ENCODE measurements at regions not wholly inside any gene's neighbourhood (a gene's known extent, or its start where the extent isn't known, plus 50 kb on each side); places are given as distances from the start of the nearest gene placed in this dataset.

DNA sequence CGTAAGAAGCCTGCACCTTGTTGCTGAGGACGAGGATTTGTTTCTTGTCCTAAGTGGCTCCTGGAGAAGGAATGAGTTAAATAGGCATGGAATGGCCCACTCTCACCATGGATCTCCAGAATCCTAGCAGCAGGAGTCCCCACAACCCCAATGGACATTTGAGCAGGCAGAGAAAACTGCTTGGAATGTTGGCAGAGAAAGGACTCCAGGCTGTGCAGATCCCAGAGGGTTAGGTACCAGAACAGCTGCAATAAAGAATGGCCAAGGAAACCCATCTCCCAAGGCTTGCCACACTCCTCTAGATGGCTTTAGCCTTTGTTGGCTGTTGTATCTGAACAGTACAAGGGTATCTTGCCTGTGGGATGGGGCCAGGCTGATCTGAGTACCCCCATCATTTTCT is 1415.7 kb upstream of the ADGRB3 start:
- Histone ChIP-seq H3K27me3 (ENCODE audit: control insufficient read depth in 5 of 5, insufficient read depth in 4 of 5, low read length in 5 of 5) (no peaks in the 10 kb centered on the region), H3K9me3 (ENCODE audit: control insufficient read depth in 5 of 5, low read length in 5 of 5) (no peaks in the 10 kb centered on the region), H3K9ac (ENCODE audit: low read length in 5 of 5) (no peak overlapping the region), H3K27ac (ENCODE audit: low read depth, low read length) (no peak overlapping the region), H3K4me1 (ENCODE audit: control insufficient read depth in 5 of 5, insufficient read depth in 5 of 5, low read length in 5 of 5) (no peaks in the 10 kb centered on the region), H3K36me3 (ENCODE audit: control insufficient read depth in 5 of 5, insufficient read depth in 5 of 5, low read length in 5 of 5) (no peaks in the 10 kb centered on the region), H3K4me3 (ENCODE audit: low read depth in 1 of 5, low read length in 5 of 5) (no peak overlapping the region)

GRCh38 chr6:67212584-67212983 is 1422.5 kb upstream of the ADGRB3 start:
- no peaks in the 10 kb centered on the region for H3K4me1 ChIP-seq (ENCODE audit: control insufficient read depth in 5 of 5, insufficient read depth in 5 of 5, low read length in 5 of 5)
- no peaks in the 10 kb centered on the region for H3K9me3 ChIP-seq (ENCODE audit: control insufficient read depth in 5 of 5, low read length in 5 of 5)
- H3K36me3 ChIP-seq (ENCODE audit: control insufficient read depth in 5 of 5, insufficient read depth in 5 of 5, low read length in 5 of 5): no peaks in the 10 kb centered on the region
- no peak overlapping the region for H3K9ac ChIP-seq (ENCODE audit: low read length in 5 of 5)
- H3K27ac ChIP-seq (ENCODE audit: low read depth, low read length): no peak overlapping the region
- H3K4me3 ChIP-seq (ENCODE audit: low read depth in 1 of 5, low read length in 5 of 5): no peak overlapping the region
- no peaks in the 10 kb centered on the region for H3K27me3 ChIP-seq (ENCODE audit: control insufficient read depth in 5 of 5, insufficient read depth in 4 of 5, low read length in 5 of 5)

DNA sequence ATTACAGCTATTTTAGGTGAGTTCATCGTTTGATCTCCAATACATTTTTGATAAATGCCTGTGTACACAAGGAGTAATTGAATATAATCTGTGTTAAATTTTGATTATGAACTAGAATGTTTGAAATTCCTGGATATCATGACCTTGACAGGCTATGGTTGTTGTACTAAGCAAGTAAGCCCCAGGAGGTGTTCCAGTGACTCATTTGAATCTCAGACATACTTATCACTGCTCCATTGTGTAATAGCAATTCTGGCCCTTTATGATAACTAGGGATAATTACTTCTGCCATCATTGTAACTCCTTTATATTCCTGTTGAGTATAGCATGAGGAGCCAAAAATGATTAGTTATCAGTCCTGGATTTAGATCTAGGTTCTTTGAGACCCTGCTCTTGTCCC is 1424.6 kb upstream of the ADGRB3 start:
- H3K9me3 ChIP-seq (ENCODE audit: control insufficient read depth in 5 of 5, low read length in 5 of 5): no peaks in the 10 kb centered on the region

DNA sequence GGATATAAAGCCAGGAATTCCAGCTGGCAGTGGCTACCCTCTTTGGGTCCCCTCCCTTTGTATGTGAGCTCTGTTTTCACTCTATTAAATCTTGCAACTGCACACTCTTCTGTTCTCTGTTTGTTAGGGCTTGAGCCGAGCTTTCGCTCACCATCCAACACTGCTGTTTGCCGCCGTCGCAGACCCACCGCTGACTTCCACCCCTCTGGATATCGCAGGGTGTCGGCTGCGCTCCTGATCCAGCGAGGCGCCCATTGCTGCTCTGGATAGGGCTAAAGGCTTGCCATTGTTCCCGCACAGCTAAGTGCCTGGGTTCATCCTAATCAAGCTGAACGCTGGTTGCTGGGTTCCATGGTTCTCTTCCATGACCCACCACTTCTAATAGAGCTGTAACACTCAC is 1433.5 kb upstream of the ADGRB3 start:
- H3K36me3 ChIP-seq (ENCODE audit: control insufficient read depth in 5 of 5, insufficient read depth in 5 of 5, low read length in 5 of 5): no peaks in the 10 kb centered on the region
- no peak overlapping the region for H3K27ac ChIP-seq (ENCODE audit: low read depth, low read length)
- H3K27me3 ChIP-seq (ENCODE audit: control insufficient read depth in 5 of 5, insufficient read depth in 4 of 5, low read length in 5 of 5): no peaks in the 10 kb centered on the region
- H3K9me3 ChIP-seq (ENCODE audit: control insufficient read depth in 5 of 5, low read length in 5 of 5): peaks cover 0 to 15% (median 11%) of the 10 kb centered on the region in 5 donors
- H3K4me1 ChIP-seq (ENCODE audit: control insufficient read depth in 5 of 5, insufficient read depth in 5 of 5, low read length in 5 of 5): no peaks in the 10 kb centered on the region
- H3K4me3 ChIP-seq (ENCODE audit: low read depth in 1 of 5, low read length in 5 of 5): no peak overlapping the region
- H3K9ac ChIP-seq (ENCODE audit: low read length in 5 of 5): no peak overlapping the region

More for the DNA sequence above, 1424.6 kb upstream of the ADGRB3 start:
- Histone ChIP-seq H3K27me3 (ENCODE audit: control insufficient read depth in 5 of 5, insufficient read depth in 4 of 5, low read length in 5 of 5) (no peaks in the 10 kb centered on the region), H3K4me1 (ENCODE audit: control insufficient read depth in 5 of 5, insufficient read depth in 5 of 5, low read length in 5 of 5) (no peaks in the 10 kb centered on the region), H3K9ac (ENCODE audit: low read length in 5 of 5) (no peak overlapping the region), H3K27ac (ENCODE audit: low read depth, low read length) (no peak overlapping the region), H3K4me3 (ENCODE audit: low read depth in 1 of 5, low read length in 5 of 5) (no peak overlapping the region), H3K36me3 (ENCODE audit: control insufficient read depth in 5 of 5, insufficient read depth in 5 of 5, low read length in 5 of 5) (no peaks in the 10 kb centered on the region)

GRCh38 chr6:67200626-67201403 is 1434.3 kb upstream of the ADGRB3 start:
- no peak overlapping the region for H3K9ac ChIP-seq (ENCODE audit: low read length in 5 of 5)
- H3K9me3 ChIP-seq (ENCODE audit: control insufficient read depth in 5 of 5, low read length in 5 of 5): peaks cover 0 to 15% (median 11%) of the 10 kb centered on the region in 5 donors
- H3K36me3 ChIP-seq (ENCODE audit: control insufficient read depth in 5 of 5, insufficient read depth in 5 of 5, low read length in 5 of 5): no peaks in the 10 kb centered on the region
- no peak overlapping the region for H3K27ac ChIP-seq (ENCODE audit: low read depth, low read length)
- no peak overlapping the region for H3K4me3 ChIP-seq (ENCODE audit: low read depth in 1 of 5, low read length in 5 of 5)
- H3K27me3 ChIP-seq (ENCODE audit: control insufficient read depth in 5 of 5, insufficient read depth in 4 of 5, low read length in 5 of 5): no peaks in the 10 kb centered on the region
- H3K4me1 ChIP-seq (ENCODE audit: control insufficient read depth in 5 of 5, insufficient read depth in 5 of 5, low read length in 5 of 5): no peaks in the 10 kb centered on the region

DNA sequence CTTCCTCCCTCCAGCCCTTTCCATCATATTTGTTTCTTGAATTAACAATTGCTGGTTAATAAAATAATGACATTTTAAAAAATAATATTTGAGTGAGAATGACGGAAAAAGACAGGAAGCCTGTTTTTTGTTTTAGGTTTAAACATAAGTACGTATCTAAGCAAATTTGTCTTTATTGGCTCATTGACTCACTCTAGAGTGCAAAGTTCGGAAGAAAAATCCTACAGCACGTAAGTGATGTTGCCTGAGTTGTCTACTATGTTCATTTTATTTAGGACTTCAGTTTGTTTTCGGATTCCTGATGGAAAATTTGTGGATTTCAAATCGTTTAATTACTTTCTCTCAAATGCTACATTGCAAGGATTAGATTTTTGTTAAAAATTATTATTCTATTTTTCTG is 1435.7 kb upstream of the ADGRB3 start:
- Histone ChIP-seq H3K9ac (ENCODE audit: low read length in 5 of 5) (no peak overlapping the region), H3K4me3 (ENCODE audit: low read depth in 1 of 5, low read length in 5 of 5) (no peak overlapping the region), H3K4me1 (ENCODE audit: control insufficient read depth in 5 of 5, insufficient read depth in 5 of 5, low read length in 5 of 5) (no peaks in the 10 kb centered on the region), H3K9me3 (ENCODE audit: control insufficient read depth in 5 of 5, low read length in 5 of 5) (peaks cover 0 to 15% (median 11%) of the 10 kb centered on the region in 5 donors), H3K27ac (ENCODE audit: low read depth, low read length) (no peak overlapping the region), H3K27me3 (ENCODE audit: control insufficient read depth in 5 of 5, insufficient read depth in 4 of 5, low read length in 5 of 5) (no peaks in the 10 kb centered on the region), H3K36me3 (ENCODE audit: control insufficient read depth in 5 of 5, insufficient read depth in 5 of 5, low read length in 5 of 5) (no peaks in the 10 kb centered on the region)

GRCh38 chr6:67190733-67191132 is 1444.3 kb upstream of the ADGRB3 start:
- H3K4me3 ChIP-seq (ENCODE audit: low read depth in 1 of 5, low read length in 5 of 5): no peak overlapping the region
- peaks cover 0 to 11% (median 0%) of the 10 kb centered on the region in 5 donors for H3K9me3 ChIP-seq (ENCODE audit: control insufficient read depth in 5 of 5, low read length in 5 of 5)
- no peaks in the 10 kb centered on the region for H3K27me3 ChIP-seq (ENCODE audit: control insufficient read depth in 5 of 5, insufficient read depth in 4 of 5, low read length in 5 of 5)
- H3K27ac ChIP-seq (ENCODE audit: low read depth, low read length): no peak overlapping the region
- no peak overlapping the region for H3K9ac ChIP-seq (ENCODE audit: low read length in 5 of 5)
- H3K36me3 ChIP-seq (ENCODE audit: control insufficient read depth in 5 of 5, insufficient read depth in 5 of 5, low read length in 5 of 5): no peaks in the 10 kb centered on the region
- H3K4me1 ChIP-seq (ENCODE audit: control insufficient read depth in 5 of 5, insufficient read depth in 5 of 5, low read length in 5 of 5): no peaks in the 10 kb centered on the region

GRCh38 chr6:67184405-67184804 is 1450.7 kb upstream of the ADGRB3 start:
- Histone ChIP-seq H3K27ac (ENCODE audit: low read depth, low read length) (no peak overlapping the region), H3K9ac (ENCODE audit: low read length in 5 of 5) (no peak overlapping the region), H3K36me3 (ENCODE audit: control insufficient read depth in 5 of 5, insufficient read depth in 5 of 5, low read length in 5 of 5) (no peaks in the 10 kb centered on the region), H3K4me3 (ENCODE audit: low read depth in 1 of 5, low read length in 5 of 5) (no peak overlapping the region), H3K27me3 (ENCODE audit: control insufficient read depth in 5 of 5, insufficient read depth in 4 of 5, low read length in 5 of 5) (no peaks in the 10 kb centered on the region), H3K9me3 (ENCODE audit: control insufficient read depth in 5 of 5, low read length in 5 of 5) (no peaks in the 10 kb centered on the region), H3K4me1 (ENCODE audit: control insufficient read depth in 5 of 5, insufficient read depth in 5 of 5, low read length in 5 of 5) (no peaks in the 10 kb centered on the region)

GRCh38 chr6:67175101-67175500 is 1460.0 kb upstream of the ADGRB3 start:
- no peak overlapping the region for H3K4me3 ChIP-seq (ENCODE audit: low read depth in 1 of 5, low read length in 5 of 5)
- no peak overlapping the region for H3K9ac ChIP-seq (ENCODE audit: low read length in 5 of 5)
- H3K27me3 ChIP-seq (ENCODE audit: control insufficient read depth in 5 of 5, insufficient read depth in 4 of 5, low read length in 5 of 5): no peaks in the 10 kb centered on the region
- no peaks in the 10 kb centered on the region for H3K4me1 ChIP-seq (ENCODE audit: control insufficient read depth in 5 of 5, insufficient read depth in 5 of 5, low read length in 5 of 5)
- H3K9me3 ChIP-seq (ENCODE audit: control insufficient read depth in 5 of 5, low read length in 5 of 5): no peaks in the 10 kb centered on the region
- H3K36me3 ChIP-seq (ENCODE audit: control insufficient read depth in 5 of 5, insufficient read depth in 5 of 5, low read length in 5 of 5): no peaks in the 10 kb centered on the region
- H3K27ac ChIP-seq (ENCODE audit: low read depth, low read length): no peak overlapping the region

DNA sequence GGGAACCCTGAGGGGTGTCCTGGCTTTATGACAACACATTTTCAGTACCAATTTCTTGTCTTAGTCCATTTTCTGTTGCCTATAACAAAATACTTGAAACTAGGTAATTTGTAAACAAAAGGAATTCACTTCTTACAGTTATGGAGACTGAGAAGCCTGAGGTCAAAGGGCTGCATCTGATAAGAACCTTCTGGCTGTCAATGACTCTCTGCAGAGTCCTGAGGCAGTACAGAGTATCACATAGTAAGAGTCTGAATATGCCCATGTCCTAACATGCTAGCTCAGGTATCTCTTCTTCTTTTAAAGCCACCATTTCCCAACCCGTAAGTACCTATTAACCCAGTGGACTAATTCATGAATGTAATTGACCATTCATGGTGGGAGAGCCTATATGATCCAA is 1458.6 kb upstream of the EYS start:
- H3K9me3 ChIP-seq (ENCODE audit: control insufficient read depth in 5 of 5, low read length in 5 of 5): peaks cover 0 to 11% (median 6%) of the 10 kb centered on the region in 5 donors
- no peak overlapping the region for H3K27ac ChIP-seq (ENCODE audit: low read depth, low read length)
- H3K27me3 ChIP-seq (ENCODE audit: control insufficient read depth in 5 of 5, insufficient read depth in 4 of 5, low read length in 5 of 5): no peaks in the 10 kb centered on the region
- no peak overlapping the region for H3K4me3 ChIP-seq (ENCODE audit: low read depth in 1 of 5, low read length in 5 of 5)
- no peaks in the 10 kb centered on the region for H3K4me1 ChIP-seq (ENCODE audit: control insufficient read depth in 5 of 5, insufficient read depth in 5 of 5, low read length in 5 of 5)
- no peaks in the 10 kb centered on the region for H3K36me3 ChIP-seq (ENCODE audit: control insufficient read depth in 5 of 5, insufficient read depth in 5 of 5, low read length in 5 of 5)
- H3K9ac ChIP-seq (ENCODE audit: low read length in 5 of 5): no peak overlapping the region

All from subcutaneous abdominal adipose tissue (tissue), 5 donors.